H1 (cell line): ENCODE measurements at regions not wholly inside any gene's neighbourhood (a gene's known extent, or its start where the extent isn't known, plus 50 kb on each side); places are given as distances from the start of the nearest gene placed in this dataset.

Experiments
- JUND ChIP-seq: IDR thresholded peaks from 2 replicates; pipeline ENCODE4 v1.6.1; 2011; ENCODE audit warnings: mild to moderate bottlenecking, improper control_type of control experiment, low read length
- RFX5 ChIP-seq: IDR thresholded peaks from 2 replicates; pipeline ENCODE4 v1.6.1; 2011; ENCODE audit warnings: low read depth, low read length, improper control_type of control experiment, borderline replicate concordance
- TEAD4 ChIP-seq: IDR thresholded peaks from 2 replicates; pipeline ENCODE4 v1.6.1; 2012; ENCODE audit warnings: low read depth, low read length, inconsistent platforms, mixed read lengths

DNA sequence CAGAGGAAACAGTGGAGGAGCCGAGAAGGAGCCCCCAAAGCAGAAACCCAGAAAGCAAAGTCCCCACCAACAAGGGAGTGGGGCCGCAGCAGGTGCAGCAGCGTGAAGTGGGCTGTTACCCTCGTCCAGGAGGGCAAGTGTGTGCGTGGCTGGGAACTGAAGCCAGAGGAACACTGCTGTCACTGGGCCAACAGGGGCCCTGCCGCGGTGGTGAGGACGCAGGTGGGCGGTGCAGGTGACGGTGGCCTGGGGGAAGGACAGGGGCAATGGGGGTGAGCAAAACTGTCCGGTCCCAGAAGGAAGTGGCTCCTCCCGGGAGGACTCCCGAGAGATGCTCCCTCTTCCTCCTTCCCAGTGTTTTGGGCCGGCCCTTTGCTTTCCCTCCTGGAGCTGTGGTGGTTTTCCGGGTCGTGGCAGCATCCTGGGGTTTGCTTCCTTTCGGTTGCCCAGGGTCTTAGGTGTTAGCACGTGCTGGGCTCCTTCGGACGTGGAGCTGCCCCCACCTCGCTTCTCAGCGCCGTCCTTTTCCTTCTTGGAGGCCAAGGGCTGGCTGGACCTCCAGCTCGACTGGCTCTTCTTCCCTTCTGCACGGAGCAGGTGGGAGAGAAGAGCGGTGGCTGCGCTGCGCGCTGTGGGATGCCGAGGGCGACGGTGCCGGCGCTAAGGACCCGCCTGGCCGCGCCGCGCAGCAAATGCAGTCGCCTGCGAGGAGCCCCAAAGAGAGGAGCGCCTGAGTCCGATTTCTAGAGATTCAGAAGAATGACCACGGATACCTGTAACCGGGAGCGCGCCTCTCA, 62.7 kb upstream of the SLC2A12 start (continued):
- no peak for TF ChIP-seq JUND
- TF ChIP-seq TEAD4 = no peak
- no peak for TF ChIP-seq RFX5
- TF ChIP-seq, all 59 proteins: peak for 0
